Bronchial epithelial cell (primary cell): ENCODE measurements at regions not wholly inside any gene's neighbourhood (a gene's known extent, or its start where the extent isn't known, plus 50 kb on each side); places are given as distances from the start of the nearest gene placed in this dataset.
A peak's percentile ranks its signal among the peaks of the same experiment; 100 is the strongest.

ENCODE experiments used
- DNase-seq: peaks from one replicate; pipeline ENCODE4 v3.0.0-alpha.2; 2010; ENCODE audit warnings: low read depth
- FAIRE-seq: peaks from 2 replicates; lab custom pipeline; 2011; peaks lifted over from hg19 to GRCh38; lab: Jason Lieb, UNC
- H3K27me3 ChIP-seq: 2 replicates; pipeline ENCODE4 v1.5.1; 2011; ENCODE audit warnings: low read length; ENCODE audit not compliant: control insufficient read depth, insufficient read depth
- H3K36me3 ChIP-seq: 2 replicates; pipeline ENCODE4 v1.5.1; 2011; ENCODE audit warnings: low read length; ENCODE audit not compliant: control insufficient read depth, insufficient read depth
- H3K4me3 ChIP-seq: 2 replicates; pipeline ENCODE4 v1.5.1; 2011; ENCODE audit warnings: mild to moderate bottlenecking, low read depth, low read length, control low read depth
- TF ChIP-seq, protein P1 (sequence below): IDR thresholded peaks from 2 replicates; pipeline ENCODE4 v1.5.1; 2011; ENCODE audit warnings: mild to moderate bottlenecking, moderate library complexity, low read length, control low read depth, inconsistent platforms; ENCODE audit not compliant: insufficient read depth, severe bottlenecking

GRCh38 chr12:82605115-82605514 lies 81.6 kb upstream of the TMTC2 start:
- FAIRE-seq (no peak), DNase-seq (no peak)
- Histone ChIP-seq H3K4me3 (no peak overlapping the region), H3K27me3 (no peaks in the 10 kb centered on the region), H3K36me3 (no peaks in the 10 kb centered on the region)
- TF ChIP-seq, protein P1, sequence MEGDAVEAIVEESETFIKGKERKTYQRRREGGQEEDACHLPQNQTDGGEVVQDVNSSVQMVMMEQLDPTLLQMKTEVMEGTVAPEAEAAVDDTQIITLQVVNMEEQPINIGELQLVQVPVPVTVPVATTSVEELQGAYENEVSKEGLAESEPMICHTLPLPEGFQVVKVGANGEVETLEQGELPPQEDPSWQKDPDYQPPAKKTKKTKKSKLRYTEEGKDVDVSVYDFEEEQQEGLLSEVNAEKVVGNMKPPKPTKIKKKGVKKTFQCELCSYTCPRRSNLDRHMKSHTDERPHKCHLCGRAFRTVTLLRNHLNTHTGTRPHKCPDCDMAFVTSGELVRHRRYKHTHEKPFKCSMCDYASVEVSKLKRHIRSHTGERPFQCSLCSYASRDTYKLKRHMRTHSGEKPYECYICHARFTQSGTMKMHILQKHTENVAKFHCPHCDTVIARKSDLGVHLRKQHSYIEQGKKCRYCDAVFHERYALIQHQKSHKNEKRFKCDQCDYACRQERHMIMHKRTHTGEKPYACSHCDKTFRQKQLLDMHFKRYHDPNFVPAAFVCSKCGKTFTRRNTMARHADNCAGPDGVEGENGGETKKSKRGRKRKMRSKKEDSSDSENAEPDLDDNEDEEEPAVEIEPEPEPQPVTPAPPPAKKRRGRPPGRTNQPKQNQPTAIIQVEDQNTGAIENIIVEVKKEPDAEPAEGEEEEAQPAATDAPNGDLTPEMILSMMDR = no peak

DNA sequence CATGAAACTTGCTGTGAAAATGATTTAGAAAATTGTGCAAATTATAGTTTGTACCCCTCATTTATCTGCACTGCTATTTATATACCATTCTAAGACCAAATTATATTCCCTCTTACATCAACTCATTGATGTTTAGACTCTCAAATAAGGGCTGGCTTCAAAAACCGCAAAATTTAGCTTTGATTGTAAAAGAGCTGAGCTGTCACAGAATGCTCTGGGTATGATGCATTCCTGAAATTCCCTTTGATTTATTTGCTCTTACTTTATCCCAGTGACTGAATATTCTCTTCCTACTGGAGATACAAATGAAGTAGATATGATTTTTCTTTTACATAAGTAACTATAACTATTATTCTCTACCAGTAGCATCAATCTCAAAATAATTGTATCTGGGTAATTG lies 78.0 kb upstream of the TMTC2 start:
- Histone ChIP-seq H3K36me3 (no peaks in the 10 kb centered on the region), H3K27me3 (no peaks in the 10 kb centered on the region), H3K4me3 (no peak overlapping the region)
- TF ChIP-seq, protein P1 = no peak
- no peak for FAIRE-seq
- DNase-seq = peak; percentile 45

GRCh38 chr12:82609234-82609914 lies 77.3 kb upstream of the TMTC2 start:
- FAIRE-seq (no peak), DNase-seq (no peak)
- H3K36me3 ChIP-seq = no peaks in the 10 kb centered on the region
- TF ChIP-seq, protein P1 = no peak
- no peak overlapping the region for H3K4me3 ChIP-seq
- no peaks in the 10 kb centered on the region for H3K27me3 ChIP-seq

GRCh38 chr12:82619644-82620043 lies 67.1 kb upstream of the TMTC2 start:
- TF ChIP-seq, protein P1 = no peak
- FAIRE-seq (no peak), DNase-seq (no peak)
- Histone ChIP-seq H3K27me3 (no peaks in the 10 kb centered on the region), H3K36me3 (no peaks in the 10 kb centered on the region), H3K4me3 (no peak overlapping the region)

- no peaks in the 10 kb centered on the region for H3K27me3 ChIP-seq
- DNase-seq (no peak), FAIRE-seq (peak; percentile 73)
- H3K4me3 ChIP-seq = no peak overlapping the region
- TF ChIP-seq, protein P1 = no peak
- no peaks in the 10 kb centered on the region for H3K36me3 ChIP-seq
Observed at GRCh38 chr12:82620917-82621316, 65.8 kb upstream of the TMTC2 start.

DNA sequence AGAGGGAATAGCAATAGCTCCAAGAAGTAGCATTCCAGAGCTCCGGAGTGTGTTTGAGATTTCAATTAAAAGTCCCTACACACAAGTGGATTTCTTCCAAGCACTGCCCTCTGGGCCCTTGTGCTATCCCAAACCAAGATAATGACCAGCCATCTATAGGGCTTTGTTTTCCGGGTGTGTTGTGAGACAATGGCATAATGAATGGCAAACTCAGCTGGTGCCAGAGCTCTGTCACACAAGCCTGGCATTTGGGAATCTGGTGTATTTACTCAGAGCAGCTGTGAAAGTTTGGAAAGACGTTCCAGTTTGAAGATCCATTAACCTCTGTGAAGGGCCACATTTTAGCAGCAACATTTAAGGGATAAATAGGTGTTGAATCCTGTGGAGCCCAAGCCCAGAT lies 61.2 kb upstream of the TMTC2 start:
- Histone ChIP-seq H3K27me3 (no peaks in the 10 kb centered on the region), H3K4me3 (no peak overlapping the region), H3K36me3 (no peaks in the 10 kb centered on the region)
- TF ChIP-seq, protein P1 = no peak
- DNase-seq (no peak), FAIRE-seq (no peak)
